ENCODE measurements at regions not wholly inside any gene's neighbourhood (a gene's known extent, or its start where the extent isn't known, plus 50 kb on each side); places are given as distances from the start of the nearest gene placed in this dataset.
"Not testable (repeated sequence)": the region's sequence is repeated elsewhere in the genome, so short reads cannot be mapped to it uniquely, and the experiment has no call there.

DNA sequence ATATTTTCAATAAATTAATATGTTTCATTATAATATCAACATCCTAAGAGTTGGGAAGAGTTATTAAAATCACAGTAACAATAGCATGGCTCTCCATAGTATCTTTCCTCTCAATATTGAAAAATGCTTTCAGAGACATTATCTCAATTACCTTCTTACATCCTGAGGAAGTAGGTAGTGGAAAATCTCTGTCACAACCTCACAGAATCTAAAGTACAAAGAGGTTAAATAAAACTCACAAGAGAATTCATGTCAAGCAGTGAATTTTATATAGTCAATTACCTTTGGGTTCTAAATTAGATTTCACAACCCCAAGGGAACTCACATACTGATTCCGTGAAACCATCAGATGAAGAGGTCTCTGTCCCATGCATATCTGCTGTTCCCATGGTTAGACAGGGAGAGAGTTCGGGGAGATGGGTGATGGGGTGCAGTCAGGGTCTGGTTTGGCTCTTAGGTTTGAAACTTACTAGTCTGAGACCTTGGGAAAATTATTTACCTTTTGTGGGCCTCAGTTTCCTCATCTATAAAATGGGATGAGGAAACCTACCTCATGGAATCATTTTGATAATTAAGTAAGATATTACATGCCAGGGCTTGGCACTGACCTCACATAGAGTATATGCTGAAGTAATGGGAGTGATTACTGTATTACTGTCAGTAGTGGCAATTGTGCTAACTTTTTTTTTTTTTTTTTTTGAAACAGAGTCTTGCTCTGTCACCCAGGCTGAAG lies 74.0 kb upstream of the SNX9 start:
- Histone ChIP-seq H3K36me3 (ENCODE audit: control insufficient read depth, insufficient read depth, low read length) (no peaks in the 10 kb centered on the region), H3K27me3 (ENCODE audit: control insufficient read depth, insufficient read depth, low read length) (peaks cover 2% of the 10 kb centered on the region), H3K4me3 (ENCODE audit: low read depth, low read length) (no peak overlapping the region)
- DNase-seq (ENCODE audit: low read depth): no peak
- no peak for FAIRE-seq
- TF ChIP-seq, protein P1, sequence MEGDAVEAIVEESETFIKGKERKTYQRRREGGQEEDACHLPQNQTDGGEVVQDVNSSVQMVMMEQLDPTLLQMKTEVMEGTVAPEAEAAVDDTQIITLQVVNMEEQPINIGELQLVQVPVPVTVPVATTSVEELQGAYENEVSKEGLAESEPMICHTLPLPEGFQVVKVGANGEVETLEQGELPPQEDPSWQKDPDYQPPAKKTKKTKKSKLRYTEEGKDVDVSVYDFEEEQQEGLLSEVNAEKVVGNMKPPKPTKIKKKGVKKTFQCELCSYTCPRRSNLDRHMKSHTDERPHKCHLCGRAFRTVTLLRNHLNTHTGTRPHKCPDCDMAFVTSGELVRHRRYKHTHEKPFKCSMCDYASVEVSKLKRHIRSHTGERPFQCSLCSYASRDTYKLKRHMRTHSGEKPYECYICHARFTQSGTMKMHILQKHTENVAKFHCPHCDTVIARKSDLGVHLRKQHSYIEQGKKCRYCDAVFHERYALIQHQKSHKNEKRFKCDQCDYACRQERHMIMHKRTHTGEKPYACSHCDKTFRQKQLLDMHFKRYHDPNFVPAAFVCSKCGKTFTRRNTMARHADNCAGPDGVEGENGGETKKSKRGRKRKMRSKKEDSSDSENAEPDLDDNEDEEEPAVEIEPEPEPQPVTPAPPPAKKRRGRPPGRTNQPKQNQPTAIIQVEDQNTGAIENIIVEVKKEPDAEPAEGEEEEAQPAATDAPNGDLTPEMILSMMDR (IDR thresholded peaks at IDR 0.05; ENCODE audit: insufficient read depth, low read length, severe bottlenecking): no peak

DNA sequence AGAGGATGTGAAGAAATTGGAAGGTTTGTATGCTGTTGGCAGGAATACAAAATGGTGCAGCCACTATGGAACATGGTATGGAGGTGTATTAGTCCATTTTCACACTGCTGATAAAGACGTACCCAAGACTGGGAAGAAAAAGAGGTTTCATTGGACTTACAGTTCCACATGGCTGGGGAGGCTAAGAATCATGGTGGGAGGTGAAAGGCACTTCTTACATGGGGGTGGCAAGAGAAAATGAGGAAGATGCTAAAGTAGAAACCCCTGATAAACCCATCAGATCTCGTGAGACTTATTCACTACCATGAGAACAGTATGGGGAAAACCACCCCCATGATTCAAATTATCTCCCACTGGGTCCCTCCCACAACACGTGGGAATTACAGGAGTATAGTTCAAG lies 72.1 kb upstream of the SNX9 start:
- H3K27me3 ChIP-seq (ENCODE audit: control insufficient read depth, insufficient read depth, low read length); H3K4me3 ChIP-seq (ENCODE audit: low read depth, low read length); H3K36me3 ChIP-seq (ENCODE audit: control insufficient read depth, insufficient read depth, low read length); DNase-seq (ENCODE audit: low read depth); FAIRE-seq: not testable (repeated sequence)

DNA sequence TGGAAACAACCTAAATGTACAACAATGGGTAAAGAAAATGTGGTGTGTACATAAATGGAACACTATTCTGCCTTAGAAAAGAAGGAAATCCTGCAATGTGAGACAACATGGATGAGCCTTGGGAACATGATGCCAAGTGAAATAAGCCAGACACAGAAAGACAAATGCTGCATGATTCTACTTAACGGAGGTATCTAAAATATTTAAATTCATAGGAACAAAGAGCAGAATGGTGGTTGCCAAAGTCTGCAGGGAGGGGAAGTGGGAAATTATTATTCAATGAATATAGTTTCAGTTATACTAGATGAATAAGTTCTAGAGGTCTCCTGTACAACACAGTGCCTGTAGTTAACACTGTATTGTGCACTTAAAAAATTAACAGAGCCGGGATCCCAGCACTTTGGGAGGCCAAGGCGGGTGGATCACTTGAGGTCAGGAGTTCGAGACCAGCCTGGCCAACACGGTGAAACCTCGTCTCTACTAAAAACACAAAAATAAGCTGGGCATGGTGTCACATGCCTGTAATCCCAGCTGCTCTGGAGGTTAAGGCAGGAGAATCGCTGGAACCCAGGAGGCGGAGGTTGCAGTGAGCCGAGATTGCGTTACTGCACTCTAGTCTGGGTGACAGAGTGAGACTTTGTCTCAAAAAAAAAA lies 71.4 kb upstream of the SNX9 start:
- FAIRE-seq (no peak), DNase-seq (ENCODE audit: low read depth) (no peak)
- TF ChIP-seq, protein P1 (IDR thresholded peaks at IDR 0.05; ENCODE audit: insufficient read depth, low read length, severe bottlenecking): no peak
- Histone ChIP-seq H3K36me3 (ENCODE audit: control insufficient read depth, insufficient read depth, low read length) (no peaks in the 10 kb centered on the region), H3K27me3 (ENCODE audit: control insufficient read depth, insufficient read depth, low read length) (peaks cover 2% of the 10 kb centered on the region), H3K4me3 (ENCODE audit: low read depth, low read length) (no peak overlapping the region)

DNA sequence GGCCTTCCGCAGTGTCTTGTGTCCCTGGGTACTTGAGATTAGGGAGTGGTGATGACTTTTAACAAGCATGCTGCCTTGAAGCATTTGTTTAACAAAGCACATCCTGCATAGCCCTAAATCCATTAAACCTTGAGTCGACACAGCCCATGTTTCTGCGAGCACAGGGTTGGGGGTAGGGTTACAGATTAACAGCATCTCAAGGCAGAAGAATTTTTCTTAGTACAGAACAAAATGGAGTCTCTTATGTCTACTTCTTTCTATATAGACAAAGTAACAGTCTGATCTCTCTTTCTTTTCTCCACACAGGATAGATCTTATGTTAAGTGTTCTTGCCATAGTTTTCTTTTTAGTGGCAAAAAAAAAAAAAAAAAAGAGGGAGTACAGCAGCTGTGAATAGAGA lies 70.2 kb upstream of the SNX9 start:
- not testable (repeated sequence) for FAIRE-seq; H3K4me3 ChIP-seq (ENCODE audit: low read depth, low read length); H3K27me3 ChIP-seq (ENCODE audit: control insufficient read depth, insufficient read depth, low read length); DNase-seq (ENCODE audit: low read depth); H3K36me3 ChIP-seq (ENCODE audit: control insufficient read depth, insufficient read depth, low read length)

DNA sequence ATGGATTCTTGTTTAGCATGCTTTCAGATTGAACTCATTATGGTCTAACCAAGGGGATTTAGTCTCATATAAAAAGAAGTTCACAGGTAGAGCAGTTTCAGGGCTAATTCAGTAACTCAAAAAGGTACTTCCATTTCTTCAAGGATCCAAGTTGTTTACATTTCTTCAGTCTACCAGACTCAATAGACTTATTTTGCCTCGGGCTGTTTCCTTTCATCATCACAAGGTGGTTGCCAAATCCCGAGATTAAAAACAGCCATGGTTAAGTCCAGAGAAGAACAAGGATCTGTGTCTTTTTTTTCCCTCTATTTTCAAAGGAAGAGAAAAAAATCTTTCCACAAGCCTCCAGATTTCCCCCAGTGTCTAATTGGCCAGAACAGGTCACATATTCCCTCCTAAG lies 69.8 kb upstream of the SNX9 start:
- TF ChIP-seq, protein P1 (IDR thresholded peaks at IDR 0.05; ENCODE audit: insufficient read depth, low read length, severe bottlenecking): no peak
- Histone ChIP-seq H3K4me3 (ENCODE audit: low read depth, low read length) (no peak overlapping the region), H3K36me3 (ENCODE audit: control insufficient read depth, insufficient read depth, low read length) (no peaks in the 10 kb centered on the region), H3K27me3 (ENCODE audit: control insufficient read depth, insufficient read depth, low read length) (peaks cover 2% of the 10 kb centered on the region)
- peak; percentile 74 for DNase-seq (ENCODE audit: low read depth)
- no peak for FAIRE-seq

DNA sequence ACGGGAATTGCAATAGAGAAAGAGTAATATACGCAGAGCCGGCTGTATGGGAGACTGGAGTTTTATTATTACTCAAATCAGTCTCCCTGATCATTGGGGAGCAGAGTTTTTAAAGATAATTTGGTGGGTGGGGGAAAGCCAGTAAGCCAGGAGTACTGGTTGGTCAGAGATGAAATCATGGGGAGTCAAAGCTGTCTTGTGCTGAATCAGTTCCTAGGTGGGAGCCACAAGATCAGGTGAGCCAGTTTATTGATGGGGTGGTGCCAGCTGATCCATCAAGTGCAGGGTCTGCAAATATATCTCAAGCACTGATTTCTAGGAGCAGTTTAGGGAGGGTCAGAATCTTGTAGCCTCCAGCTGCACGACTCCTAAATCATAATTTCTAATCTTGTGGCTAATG lies 69.2 kb upstream of the SNX9 start:
- DNase-seq (ENCODE audit: low read depth); H3K27me3 ChIP-seq (ENCODE audit: control insufficient read depth, insufficient read depth, low read length); H3K4me3 ChIP-seq (ENCODE audit: low read depth, low read length); FAIRE-seq; H3K36me3 ChIP-seq (ENCODE audit: control insufficient read depth, insufficient read depth, low read length): not testable (repeated sequence)

DNA sequence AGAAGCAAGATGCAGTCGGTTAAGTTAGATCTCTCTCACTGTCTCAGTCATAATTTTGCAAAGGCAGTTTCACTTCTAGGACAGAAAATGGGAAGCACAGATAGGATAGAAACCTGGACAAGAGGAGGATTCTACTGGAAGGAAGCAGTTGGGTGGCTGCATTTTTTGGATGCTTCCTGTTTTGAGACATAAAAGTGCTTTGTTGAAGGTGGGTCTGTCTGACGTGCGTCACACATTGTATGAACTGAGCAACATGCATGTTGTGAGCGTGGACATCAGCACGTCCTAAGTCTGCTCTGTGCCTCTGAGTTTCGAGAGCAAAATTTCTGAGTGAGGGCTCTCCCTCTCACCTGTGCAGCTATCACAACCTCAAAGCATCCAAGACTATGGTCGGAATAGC lies 68.7 kb upstream of the SNX9 start:
- Histone ChIP-seq H3K4me3 (ENCODE audit: low read depth, low read length) (no peak overlapping the region), H3K27me3 (ENCODE audit: control insufficient read depth, insufficient read depth, low read length) (peaks cover 2% of the 10 kb centered on the region), H3K36me3 (ENCODE audit: control insufficient read depth, insufficient read depth, low read length) (no peaks in the 10 kb centered on the region)
- DNase-seq (ENCODE audit: low read depth) (no peak), FAIRE-seq (no peak)
- TF ChIP-seq, protein P1 (IDR thresholded peaks at IDR 0.05; ENCODE audit: insufficient read depth, low read length, severe bottlenecking): no peak

All from bronchial epithelial cell (primary cell).